ENCODE measurements at regions not wholly inside any gene's neighbourhood (a gene's known extent, or its start where the extent isn't known, plus 50 kb on each side); places are given as distances from the start of the nearest gene placed in this dataset.

GRCh38 chr10:25852364-25852941, 81.6 kb upstream of the MYO3A start:
- TF ChIP-seq, protein P1, sequence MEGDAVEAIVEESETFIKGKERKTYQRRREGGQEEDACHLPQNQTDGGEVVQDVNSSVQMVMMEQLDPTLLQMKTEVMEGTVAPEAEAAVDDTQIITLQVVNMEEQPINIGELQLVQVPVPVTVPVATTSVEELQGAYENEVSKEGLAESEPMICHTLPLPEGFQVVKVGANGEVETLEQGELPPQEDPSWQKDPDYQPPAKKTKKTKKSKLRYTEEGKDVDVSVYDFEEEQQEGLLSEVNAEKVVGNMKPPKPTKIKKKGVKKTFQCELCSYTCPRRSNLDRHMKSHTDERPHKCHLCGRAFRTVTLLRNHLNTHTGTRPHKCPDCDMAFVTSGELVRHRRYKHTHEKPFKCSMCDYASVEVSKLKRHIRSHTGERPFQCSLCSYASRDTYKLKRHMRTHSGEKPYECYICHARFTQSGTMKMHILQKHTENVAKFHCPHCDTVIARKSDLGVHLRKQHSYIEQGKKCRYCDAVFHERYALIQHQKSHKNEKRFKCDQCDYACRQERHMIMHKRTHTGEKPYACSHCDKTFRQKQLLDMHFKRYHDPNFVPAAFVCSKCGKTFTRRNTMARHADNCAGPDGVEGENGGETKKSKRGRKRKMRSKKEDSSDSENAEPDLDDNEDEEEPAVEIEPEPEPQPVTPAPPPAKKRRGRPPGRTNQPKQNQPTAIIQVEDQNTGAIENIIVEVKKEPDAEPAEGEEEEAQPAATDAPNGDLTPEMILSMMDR (IDR thresholded peaks at IDR 0.05), result no peak
- TF ChIP-seq POLR2A (IDR thresholded peaks at IDR 0.05), result no peak

Measured in stomach (tissue), 4 donors.